ENCODE measurements at regions not wholly inside any gene's neighbourhood (a gene's known extent, or its start where the extent isn't known, plus 50 kb on each side); places are given as distances from the start of the nearest gene placed in this dataset.
"Not testable (repeated sequence)": the region's sequence is repeated elsewhere in the genome, so short reads cannot be mapped to it uniquely, and the experiment has no call there.

DNA sequence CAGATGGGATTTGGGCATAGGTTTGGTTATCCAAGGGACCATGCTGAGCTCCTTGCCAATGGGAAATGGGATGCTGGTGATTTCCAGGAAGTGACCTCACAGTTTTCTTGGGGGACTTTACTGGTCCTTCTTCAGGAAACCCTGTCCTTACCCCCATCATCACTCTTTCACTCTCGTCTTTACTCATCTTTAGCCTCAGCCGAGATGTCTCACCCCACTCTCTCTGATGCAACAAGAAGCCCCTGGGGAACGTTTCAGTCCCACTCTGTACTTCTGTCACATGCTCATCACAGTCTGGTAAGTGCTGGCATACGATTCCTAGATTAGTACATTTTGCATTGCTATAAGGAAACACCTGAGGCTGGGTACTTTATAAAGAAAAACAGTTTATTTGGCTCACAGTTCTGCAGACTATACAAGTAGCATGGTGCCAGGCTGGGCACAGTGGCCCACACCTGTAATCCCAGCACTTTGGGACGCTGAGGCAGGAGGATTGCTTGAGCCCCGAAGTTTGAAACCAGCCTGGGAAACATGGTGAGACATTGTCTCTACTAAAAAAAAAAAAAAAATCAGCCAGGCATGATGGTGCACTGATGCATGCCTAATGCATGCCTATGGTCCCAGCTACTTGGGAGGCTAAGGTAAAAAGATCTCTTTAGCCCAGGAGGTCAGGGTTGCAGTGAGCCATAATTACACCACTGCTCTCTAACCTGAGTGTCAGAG lies 63.5 kb upstream of the VKORC1L1 start:
- H3K9me3 Mint-ChIP-seq = no peaks in the 10 kb centered on the region
- no peaks in the 10 kb centered on the region for H3K4me1 Mint-ChIP-seq
- H3K27ac Mint-ChIP-seq = no peak overlapping the region
- no peak for DNase-seq
- H3K36me3 Mint-ChIP-seq = no peaks in the 10 kb centered on the region
- H3K4me3 Mint-ChIP-seq = no peak overlapping the region
- CTCF ChIA-PET = no interaction called here
- peaks cover 4% of the 10 kb centered on the region for H3K27me3 Mint-ChIP-seq

DNA sequence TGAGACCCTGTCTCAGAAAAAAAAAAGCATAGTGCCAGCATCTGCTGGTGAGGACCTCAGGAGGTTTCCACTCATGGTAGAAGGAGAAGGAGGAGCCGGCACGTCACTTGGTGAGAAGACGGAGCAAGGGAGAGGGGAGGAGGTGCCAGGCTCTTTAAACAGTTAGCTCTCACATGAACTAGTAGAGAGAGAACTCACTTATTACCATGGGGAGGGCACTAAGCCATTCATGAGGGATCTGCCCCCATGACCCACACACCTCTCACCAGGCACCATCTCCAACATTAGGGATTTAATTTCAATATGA lies 62.9 kb upstream of the VKORC1L1 start:
- Mint-ChIP-seq H3K4me1 (no peaks in the 10 kb centered on the region), H3K4me3 (no peak overlapping the region), H3K27me3 (peaks cover 4% of the 10 kb centered on the region), H3K9me3 (no peaks in the 10 kb centered on the region), H3K36me3 (no peaks in the 10 kb centered on the region), H3K27ac (no peak overlapping the region)
- CTCF ChIA-PET = no interaction called here
- no peak for DNase-seq

DNA sequence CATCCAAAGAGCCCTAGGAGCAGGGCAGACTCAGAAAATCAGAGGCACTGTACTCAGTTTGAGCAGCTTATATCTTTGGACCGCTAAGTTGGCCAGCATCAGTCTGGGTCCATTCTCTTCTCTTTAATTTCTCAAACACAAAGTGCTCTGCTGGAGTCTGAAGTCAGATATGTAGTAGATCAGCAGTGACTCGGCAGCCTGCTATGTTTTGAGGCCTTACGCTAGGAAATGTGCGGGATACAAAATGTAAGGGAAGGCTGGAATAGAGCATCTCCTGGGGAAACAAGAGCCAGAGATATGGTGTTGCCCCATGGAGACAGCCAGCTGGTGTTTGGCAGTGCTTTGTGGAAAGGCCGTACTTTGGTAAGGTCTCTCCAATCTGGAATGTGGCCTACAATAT lies 60.6 kb upstream of the VKORC1L1 start:
- no peaks in the 10 kb centered on the region for H3K36me3 Mint-ChIP-seq
- H3K4me3 Mint-ChIP-seq = no peak overlapping the region
- no peaks in the 10 kb centered on the region for H3K27me3 Mint-ChIP-seq
- H3K4me1 Mint-ChIP-seq = no peaks in the 10 kb centered on the region
- no peak for DNase-seq
- no peaks in the 10 kb centered on the region for H3K9me3 Mint-ChIP-seq
- no peak overlapping the region for H3K27ac Mint-ChIP-seq
- CTCF ChIA-PET = no interaction called here

- H3K36me3 Mint-ChIP-seq, DNase-seq, H3K4me1 Mint-ChIP-seq, H3K9me3 Mint-ChIP-seq, CTCF ChIA-PET, H3K27ac Mint-ChIP-seq, H3K27me3 Mint-ChIP-seq, H3K4me3 Mint-ChIP-seq: not testable (repeated sequence)
These were observed 58.2 kb upstream of the VKORC1L1 start for GRCh38 chr7:65814556-65815167.

DNA sequence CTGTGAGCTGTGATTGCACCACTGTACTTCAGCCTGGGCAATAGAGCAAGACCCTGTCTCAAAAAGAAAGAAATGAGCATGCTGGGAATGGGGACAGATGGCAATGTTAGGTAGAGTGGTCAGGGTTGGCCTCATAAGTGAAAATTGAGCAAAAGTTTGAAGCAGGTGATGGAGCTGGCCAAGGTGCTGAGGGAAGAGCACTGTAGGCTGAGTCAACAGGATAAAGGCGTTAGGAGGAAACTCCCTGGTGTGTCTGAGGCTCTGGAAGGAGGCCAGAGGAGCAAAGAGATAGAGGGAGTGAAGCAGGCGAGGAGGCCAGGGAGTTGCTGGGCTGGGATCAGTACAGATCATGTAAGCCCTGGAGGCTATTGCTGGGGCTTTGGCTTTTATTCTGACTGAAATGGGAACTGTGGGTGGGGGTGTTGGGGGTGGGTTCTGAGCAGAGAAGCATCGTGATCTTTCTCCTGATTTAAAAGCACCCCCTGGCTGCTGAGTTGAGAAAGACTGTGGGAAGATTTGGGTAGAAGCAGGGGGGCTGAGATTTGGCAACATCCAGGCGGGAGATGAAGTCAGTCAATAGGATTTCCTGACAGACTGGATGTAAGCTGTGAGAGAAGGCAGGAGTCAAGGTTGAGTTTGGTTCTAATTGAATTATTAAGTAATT lies 52.5 kb upstream of the VKORC1L1 start:
- DNase-seq = no peak
- Mint-ChIP-seq H3K36me3 (no peaks in the 10 kb centered on the region), H3K9me3 (no peaks in the 10 kb centered on the region), H3K27me3 (peaks cover 3% of the 10 kb centered on the region), H3K27ac (no peak overlapping the region), H3K4me3 (no peak overlapping the region), H3K4me1 (no peaks in the 10 kb centered on the region)
- CTCF ChIA-PET = no interaction called here

All from activated naive CD4-positive, alpha-beta T cell treated with anti-CD3 and anti-CD28 coated beads, Interleukin-2, amount 10 ng/mL, durations not matched to agents 7 days and 5 days (primary cell).